ENCODE measurements at regions not wholly inside any gene's neighbourhood (a gene's known extent, or its start where the extent isn't known, plus 50 kb on each side); places are given as distances from the start of the nearest gene placed in this dataset.

DNA sequence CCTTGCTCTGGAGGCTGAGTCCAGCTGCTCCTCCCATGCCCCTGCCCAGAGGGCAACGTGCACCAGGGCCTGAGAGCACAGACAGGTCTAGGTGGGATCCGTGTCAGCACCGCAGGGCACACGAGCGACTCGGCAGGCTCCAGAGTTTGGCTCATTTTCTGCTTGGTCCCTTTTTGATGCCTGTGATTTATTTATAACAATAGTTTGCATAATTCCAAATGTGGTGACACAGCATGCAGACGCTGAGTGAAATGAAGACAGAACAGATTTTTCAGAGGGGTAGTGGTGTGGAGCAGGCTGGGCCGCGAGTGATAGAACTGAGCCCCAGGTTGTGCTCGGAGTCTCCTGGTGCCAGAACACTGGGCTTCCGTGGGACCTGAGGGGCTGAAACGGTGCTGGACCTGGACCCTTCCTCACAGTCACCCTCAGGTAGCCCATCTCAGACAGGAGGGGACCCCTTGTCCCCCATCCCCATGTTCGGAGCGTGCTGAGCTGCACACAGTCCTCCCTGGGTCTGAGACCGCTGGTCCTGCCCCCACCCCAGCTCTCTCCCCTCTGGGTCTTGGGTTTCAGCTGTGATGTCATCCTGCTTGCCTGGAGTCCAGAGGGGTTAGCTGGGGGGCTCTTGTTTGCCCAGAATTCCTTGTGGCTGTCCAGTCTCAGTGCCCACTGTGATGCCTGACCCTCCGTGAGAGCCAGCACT lies 95.9 kb downstream of the METRNL start:
- TF ChIP-seq EGR1 (IDR thresholded peaks at IDR 0.05) (no peak), TAF1 (IDR thresholded peaks at IDR 0.05; ENCODE audit: low read depth) (no peak), CREB1 (IDR thresholded peaks at IDR 0.05; ENCODE audit: low read depth) (no peak), YY1 (IDR thresholded peaks at IDR 0.05; ENCODE audit: low read depth) (no peak), RAD21 (IDR thresholded peaks at IDR 0.05; ENCODE audit: low read depth) (no peak), EP300 (IDR thresholded peaks at IDR 0.05; ENCODE audit: borderline replicate concordance) (no peak), CEBPB (IDR thresholded peaks at IDR 0.05) (no peak), TCF12 (IDR thresholded peaks at IDR 0.05; ENCODE audit: low read depth) (no peak), TEAD4 (IDR thresholded peaks at IDR 0.05) (no peak), NFIC (IDR thresholded peaks at IDR 0.05) (no peak)
- TF ChIP-seq, protein P1, sequence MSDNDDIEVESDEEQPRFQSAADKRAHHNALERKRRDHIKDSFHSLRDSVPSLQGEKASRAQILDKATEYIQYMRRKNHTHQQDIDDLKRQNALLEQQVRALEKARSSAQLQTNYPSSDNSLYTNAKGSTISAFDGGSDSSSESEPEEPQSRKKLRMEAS (IDR thresholded peaks at IDR 0.05): no peak
- TF ChIP-seq, protein P2, sequence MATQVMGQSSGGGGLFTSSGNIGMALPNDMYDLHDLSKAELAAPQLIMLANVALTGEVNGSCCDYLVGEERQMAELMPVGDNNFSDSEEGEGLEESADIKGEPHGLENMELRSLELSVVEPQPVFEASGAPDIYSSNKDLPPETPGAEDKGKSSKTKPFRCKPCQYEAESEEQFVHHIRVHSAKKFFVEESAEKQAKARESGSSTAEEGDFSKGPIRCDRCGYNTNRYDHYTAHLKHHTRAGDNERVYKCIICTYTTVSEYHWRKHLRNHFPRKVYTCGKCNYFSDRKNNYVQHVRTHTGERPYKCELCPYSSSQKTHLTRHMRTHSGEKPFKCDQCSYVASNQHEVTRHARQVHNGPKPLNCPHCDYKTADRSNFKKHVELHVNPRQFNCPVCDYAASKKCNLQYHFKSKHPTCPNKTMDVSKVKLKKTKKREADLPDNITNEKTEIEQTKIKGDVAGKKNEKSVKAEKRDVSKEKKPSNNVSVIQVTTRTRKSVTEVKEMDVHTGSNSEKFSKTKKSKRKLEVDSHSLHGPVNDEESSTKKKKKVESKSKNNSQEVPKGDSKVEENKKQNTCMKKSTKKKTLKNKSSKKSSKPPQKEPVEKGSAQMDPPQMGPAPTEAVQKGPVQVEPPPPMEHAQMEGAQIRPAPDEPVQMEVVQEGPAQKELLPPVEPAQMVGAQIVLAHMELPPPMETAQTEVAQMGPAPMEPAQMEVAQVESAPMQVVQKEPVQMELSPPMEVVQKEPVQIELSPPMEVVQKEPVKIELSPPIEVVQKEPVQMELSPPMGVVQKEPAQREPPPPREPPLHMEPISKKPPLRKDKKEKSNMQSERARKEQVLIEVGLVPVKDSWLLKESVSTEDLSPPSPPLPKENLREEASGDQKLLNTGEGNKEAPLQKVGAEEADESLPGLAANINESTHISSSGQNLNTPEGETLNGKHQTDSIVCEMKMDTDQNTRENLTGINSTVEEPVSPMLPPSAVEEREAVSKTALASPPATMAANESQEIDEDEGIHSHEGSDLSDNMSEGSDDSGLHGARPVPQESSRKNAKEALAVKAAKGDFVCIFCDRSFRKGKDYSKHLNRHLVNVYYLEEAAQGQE (IDR thresholded peaks at IDR 0.05; ENCODE audit: low read depth): no peak
